H9 (cell line): ENCODE measurements at regions not wholly inside any gene's neighbourhood (a gene's known extent, or its start where the extent isn't known, plus 50 kb on each side); places are given as distances from the start of the nearest gene placed in this dataset.

Source experiments
- DNase-seq: peaks from one replicate; pipeline ENCODE4 v3.0.0-alpha.2; 2017
- H2AFZ ChIP-seq: one replicate; pipeline ENCODE4 v1.6.1; 2013; ENCODE audit warnings: mild to moderate bottlenecking, low read length, control low read depth, moderate library complexity
- H2AK5ac ChIP-seq: 2 replicates; pipeline ENCODE4 v1.6.1; 2013; ENCODE audit warnings: low read length, control low read depth, mixed read lengths; ENCODE audit not compliant: insufficient read length
- H2BK120ac ChIP-seq: one replicate; pipeline ENCODE4 v1.6.1; 2013; ENCODE audit warnings: low read depth, mild to moderate bottlenecking, low read length, control low read depth, inconsistent platforms; ENCODE audit not compliant: poor library complexity, severe bottlenecking
- H2BK12ac ChIP-seq: 2 replicates; pipeline ENCODE4 v1.6.1; 2013; ENCODE audit warnings: low read length, control low read depth, mixed read lengths, low read depth; ENCODE audit not compliant: insufficient read length
- H2BK15ac ChIP-seq: 2 replicates; pipeline ENCODE4 v1.6.1; 2013; ENCODE audit warnings: low read depth, low read length, control low read depth
- H2BK20ac ChIP-seq: one replicate; pipeline ENCODE4 v1.6.1; 2013; ENCODE audit warnings: low read depth, mild to moderate bottlenecking, low read length, control low read depth, inconsistent platforms; ENCODE audit not compliant: poor library complexity, severe bottlenecking
- H2BK5ac ChIP-seq: 2 replicates; pipeline ENCODE4 v1.6.1; 2013; ENCODE audit warnings: low read length, control low read depth, mixed read lengths; ENCODE audit not compliant: insufficient read length
- H3K14ac ChIP-seq: 2 replicates; pipeline ENCODE4 v1.6.1; 2013; ENCODE audit warnings: low read length, control low read depth; ENCODE audit not compliant: insufficient read depth
- H3K18ac ChIP-seq: 2 replicates; pipeline ENCODE4 v1.6.1; 2013; ENCODE audit warnings: low read depth, mild to moderate bottlenecking, mixed read lengths, low read length, control low read depth; ENCODE audit not compliant: insufficient read length
- H3K23ac ChIP-seq: 2 replicates; pipeline ENCODE4 v1.6.1; 2013; ENCODE audit warnings: low read length, control low read depth, mixed read lengths, low read depth; ENCODE audit not compliant: insufficient read length
- H3K23me2 ChIP-seq: 2 replicates; pipeline ENCODE4 v1.6.1; 2013; ENCODE audit warnings: low read depth, mild to moderate bottlenecking, mixed read lengths, low read length, control low read depth; ENCODE audit not compliant: insufficient read length, poor library complexity, severe bottlenecking
- H3K27ac ChIP-seq: 2 replicates; pipeline ENCODE4 v1.5.1; 2013; ENCODE audit warnings: low read length, control low read depth, mixed read lengths, low read depth; ENCODE audit not compliant: insufficient read length
- H3K27me3 ChIP-seq: 2 replicates; pipeline ENCODE4 v1.6.1; 2013; ENCODE audit warnings: low read length, control low read depth, inconsistent platforms; ENCODE audit not compliant: insufficient read depth
- H3K4ac ChIP-seq: 2 replicates; pipeline ENCODE4 v1.6.1; 2013; ENCODE audit warnings: low read depth, mild to moderate bottlenecking, control low read depth, inconsistent platforms, low read length, moderate library complexity
- H3K4me1 ChIP-seq: 2 replicates; pipeline ENCODE4 v1.6.1; 2013; ENCODE audit warnings: low read length, control low read depth, inconsistent platforms; ENCODE audit not compliant: insufficient read depth
- H3K4me2 ChIP-seq: 2 replicates; pipeline ENCODE4 v1.6.1; 2013; ENCODE audit warnings: low read length, control low read depth, mixed read lengths; ENCODE audit not compliant: insufficient read length, insufficient read depth
- H3K56ac ChIP-seq: 2 replicates; pipeline ENCODE4 v1.6.1; 2013; ENCODE audit warnings: low read depth, mild to moderate bottlenecking, mixed read lengths, low read length, control low read depth; ENCODE audit not compliant: insufficient read length
- H3K79me1 ChIP-seq: 2 replicates; pipeline ENCODE4 v1.6.1; 2013; ENCODE audit warnings: low read depth, mild to moderate bottlenecking, moderate library complexity, low read length, control low read depth, inconsistent platforms; ENCODE audit not compliant: insufficient read depth, poor library complexity, severe bottlenecking
- H3K79me2 ChIP-seq: 2 replicates; pipeline ENCODE4 v1.6.1; 2013; ENCODE audit warnings: low read length, control low read depth, inconsistent platforms; ENCODE audit not compliant: insufficient read depth
- H3K9ac ChIP-seq: 2 replicates; pipeline ENCODE4 v1.6.1; 2013; ENCODE audit warnings: low read length, control low read depth, mixed read lengths; ENCODE audit not compliant: insufficient read length; ENCODE audit errors: extremely low read depth
- H3K9me3 ChIP-seq: one replicate; pipeline ENCODE4 v1.6.1; 2013; ENCODE audit warnings: low read depth, low read length, inconsistent platforms; ENCODE audit not compliant: control insufficient read depth
- H3T11ph ChIP-seq: one replicate; pipeline ENCODE4 v1.6.1; 2013; ENCODE audit warnings: mild to moderate bottlenecking, low read length, control low read depth, inconsistent platforms
- H4K20me1 ChIP-seq: one replicate; pipeline ENCODE4 v1.6.1; 2013; ENCODE audit not compliant: control insufficient read depth, insufficient read length, insufficient read depth
- H4K5ac ChIP-seq: 2 replicates; pipeline ENCODE4 v1.6.1; 2013; ENCODE audit warnings: low read depth, mild to moderate bottlenecking, mixed read lengths, low read length, control low read depth; ENCODE audit not compliant: insufficient read length
- H4K8ac ChIP-seq: replicated peaks from 2 replicates; pipeline ENCODE4 v1.6.1; 2013; ENCODE audit warnings: low read length, control low read depth, mixed read lengths, low read depth; ENCODE audit not compliant: insufficient read length
- H4K91ac ChIP-seq: 2 replicates; pipeline ENCODE4 v1.6.1; 2013; ENCODE audit warnings: low read depth, mild to moderate bottlenecking, moderate library complexity, mixed read lengths, low read length, control low read depth; ENCODE audit not compliant: insufficient read length
- H3K27ac Mint-ChIP-seq, 3 experiments: 2 replicates in 2 of 3; 3 replicates in 1 of 3; pipeline ENCODE4 v1.8.0; 2020 to 2021; ENCODE audit warnings: mixed read lengths in 3 of 3, mild to moderate bottlenecking in 1 of 3, moderate library complexity in 1 of 3
- H3K27me3 Mint-ChIP-seq: 2 replicates; pipeline ENCODE4 v1.8.0; 2021; ENCODE audit warnings: low read depth, mild to moderate bottlenecking, moderate library complexity, mixed read lengths
- H3K36me3 Mint-ChIP-seq, 3 experiments: 2 replicates in 2 of 3; 3 replicates in 1 of 3; pipeline ENCODE4 v1.8.0; 2020 to 2021; ENCODE audit warnings: low read depth in 3 of 3, mixed read lengths in 3 of 3; ENCODE audit not compliant: insufficient read depth in 1 of 3
- H3K4me1 Mint-ChIP-seq, 2 experiments: 2 replicates each; pipeline ENCODE4 v1.8.0; 2020; ENCODE audit warnings: mixed read lengths in 2 of 2
- H3K4me3 Mint-ChIP-seq, 2 experiments: 2 replicates in 1 of 2; 3 replicates in 1 of 2; pipeline ENCODE4 v1.8.0; 2020 to 2021; ENCODE audit warnings: mild to moderate bottlenecking in 2 of 2, mixed read lengths in 2 of 2, moderate library complexity in 1 of 2
- H3K9me3 Mint-ChIP-seq, 2 experiments: 2 replicates in 1 of 2; 3 replicates in 1 of 2; pipeline ENCODE4 v1.8.0; 2020; ENCODE audit warnings: mild to moderate bottlenecking in 2 of 2, mixed read lengths in 2 of 2, moderate library complexity in 1 of 2
- WGBS: extraction: QIAGEN DNeasy Blood & Tissue Kit; methylation state at CpG from one replicate; pipeline ENCODE4 v1.1.7; 2013; ENCODE audit warnings: missing lambda C conversion rate, low lambda C conversion rate, mixed read lengths; ENCODE audit not compliant: insufficient read length; ENCODE audit errors: extremely low coverage; 5-methylcytosine and 5-hydroxymethylcytosine counted together
- TF ChIP-seq, protein P1 (sequence below): fragments of 200-600 bp; sonication (generic); conservative IDR thresholded peaks from 3 replicates; pipeline ENCODE4 v1.8.0; 2021; ENCODE audit warnings: antibody characterized with exemption, mild to moderate bottlenecking

DNA sequence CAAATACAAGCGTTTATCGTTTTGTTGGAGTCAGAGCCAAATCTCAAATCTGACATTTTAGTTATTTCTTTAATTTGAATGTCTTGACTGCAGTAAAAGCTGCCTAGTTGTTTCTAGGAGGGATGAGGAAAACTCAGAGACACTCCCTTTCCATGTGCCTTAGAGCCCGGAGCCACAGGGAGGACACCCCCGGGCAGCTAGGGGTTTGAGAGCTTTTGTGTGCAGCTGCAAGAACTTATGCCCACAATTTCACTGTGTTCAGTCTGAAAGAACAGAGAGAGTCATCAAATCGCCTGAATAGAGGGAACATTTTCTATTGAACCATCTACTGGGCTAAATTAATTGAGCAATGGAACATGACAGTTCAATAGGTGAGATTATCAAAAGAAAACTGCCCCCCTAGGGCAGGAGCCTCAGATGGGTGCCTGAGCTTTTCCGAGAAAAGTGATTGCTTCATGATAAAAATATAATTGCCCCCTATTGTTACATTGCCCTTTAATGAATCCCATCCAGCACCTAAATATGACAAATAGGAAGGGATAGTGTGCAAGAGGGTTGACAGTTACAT is 709.3 kb upstream of the RGMB start:
- no peak overlapping the region for H2BK20ac ChIP-seq
- no peak overlapping the region for H3K9ac ChIP-seq
- H3K27me3 ChIP-seq, result no peaks in the 10 kb centered on the region
- no peaks in the 10 kb centered on the region for H3K4me1 ChIP-seq
- no peak overlapping the region for H3K27ac ChIP-seq
- no peak overlapping the region for H3T11ph ChIP-seq
- no peak overlapping the region for H4K8ac ChIP-seq
- no CpG with 5 or more reads among the region's 6 CpGs for WGBS
- TF ChIP-seq, protein P1, sequence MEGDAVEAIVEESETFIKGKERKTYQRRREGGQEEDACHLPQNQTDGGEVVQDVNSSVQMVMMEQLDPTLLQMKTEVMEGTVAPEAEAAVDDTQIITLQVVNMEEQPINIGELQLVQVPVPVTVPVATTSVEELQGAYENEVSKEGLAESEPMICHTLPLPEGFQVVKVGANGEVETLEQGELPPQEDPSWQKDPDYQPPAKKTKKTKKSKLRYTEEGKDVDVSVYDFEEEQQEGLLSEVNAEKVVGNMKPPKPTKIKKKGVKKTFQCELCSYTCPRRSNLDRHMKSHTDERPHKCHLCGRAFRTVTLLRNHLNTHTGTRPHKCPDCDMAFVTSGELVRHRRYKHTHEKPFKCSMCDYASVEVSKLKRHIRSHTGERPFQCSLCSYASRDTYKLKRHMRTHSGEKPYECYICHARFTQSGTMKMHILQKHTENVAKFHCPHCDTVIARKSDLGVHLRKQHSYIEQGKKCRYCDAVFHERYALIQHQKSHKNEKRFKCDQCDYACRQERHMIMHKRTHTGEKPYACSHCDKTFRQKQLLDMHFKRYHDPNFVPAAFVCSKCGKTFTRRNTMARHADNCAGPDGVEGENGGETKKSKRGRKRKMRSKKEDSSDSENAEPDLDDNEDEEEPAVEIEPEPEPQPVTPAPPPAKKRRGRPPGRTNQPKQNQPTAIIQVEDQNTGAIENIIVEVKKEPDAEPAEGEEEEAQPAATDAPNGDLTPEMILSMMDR, result no peak
- no peak overlapping the region for H3K56ac ChIP-seq
- no peak overlapping the region for H3K18ac ChIP-seq
- no peak overlapping the region for H2BK5ac ChIP-seq
- H3K4ac ChIP-seq, result no peak overlapping the region
- no peak for DNase-seq
- no peaks in the 10 kb centered on the region for H4K20me1 ChIP-seq
- Mint-ChIP-seq H3K27ac (no peak overlapping the region), H3K4me3 (no peak overlapping the region), H3K9me3 (no peaks in the 10 kb centered on the region), H3K27me3 (no peaks in the 10 kb centered on the region), H3K4me1 (peaks cover 6 to 8% of the 10 kb centered on the region in 2 experiments), H3K36me3 (no peaks in the 10 kb centered on the region)
- no peak overlapping the region for H4K5ac ChIP-seq
- no peaks in the 10 kb centered on the region for H3K79me2 ChIP-seq
- H2BK15ac ChIP-seq, result no peak overlapping the region
- no peak overlapping the region for H4K91ac ChIP-seq
- H2AFZ ChIP-seq, result no peak overlapping the region
- no peaks in the 10 kb centered on the region for H3K79me1 ChIP-seq
- H3K9me3 ChIP-seq, result no peaks in the 10 kb centered on the region
- no peak overlapping the region for H2AK5ac ChIP-seq
- H3K4me2 ChIP-seq, result no peak overlapping the region
- no peak overlapping the region for H2BK12ac ChIP-seq
- no peak overlapping the region for H3K14ac ChIP-seq
- no peaks in the 10 kb centered on the region for H3K23me2 ChIP-seq
- H3K23ac ChIP-seq, result no peak overlapping the region
- H2BK120ac ChIP-seq, result no peak overlapping the region
